ENCODE measurements at regions not wholly inside any gene's neighbourhood (a gene's known extent, or its start where the extent isn't known, plus 50 kb on each side); places are given as distances from the start of the nearest gene placed in this dataset.

DNA sequence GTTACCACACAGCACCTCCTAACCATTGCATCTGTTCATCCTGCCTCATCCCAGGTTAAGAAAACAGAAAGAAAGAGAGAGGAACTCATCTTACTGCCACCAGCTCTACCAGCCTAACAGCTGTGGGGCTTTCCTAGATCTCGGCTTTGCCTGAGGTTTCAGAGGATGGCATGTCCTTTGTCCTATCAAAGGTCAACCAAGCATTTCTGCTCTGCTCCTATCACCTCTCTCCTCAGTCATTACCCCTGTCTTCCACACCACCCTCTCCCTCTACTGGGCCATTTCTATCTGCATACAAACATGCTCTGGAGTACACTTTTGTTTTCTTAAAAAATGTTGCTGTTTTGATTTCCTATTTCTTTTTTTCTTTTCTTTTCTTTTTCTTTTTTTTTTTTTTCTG, 393.3 kb downstream of the IRS2 start:
- DNase-seq: no peak

DNA sequence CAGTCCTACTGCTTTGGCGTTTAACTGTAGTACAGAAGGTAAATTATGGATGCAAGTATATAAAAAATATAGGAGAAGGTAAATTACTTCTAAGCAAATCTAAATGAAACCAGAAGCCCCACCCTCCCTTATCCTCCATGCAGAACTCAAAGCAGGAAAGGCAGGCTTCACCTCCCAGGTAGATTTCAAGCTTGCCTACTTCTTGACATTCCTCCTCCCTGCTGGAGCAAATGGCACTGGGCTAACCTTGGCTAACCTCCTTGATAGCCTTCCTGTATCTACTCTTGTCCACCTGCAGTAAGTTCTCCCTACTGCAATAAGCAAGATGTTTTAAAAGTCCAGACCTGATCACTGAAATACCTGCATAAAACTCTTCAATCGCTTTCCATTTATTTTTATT, 396.0 kb downstream of the IRS2 start:
- DNase-seq: no peak

DNA sequence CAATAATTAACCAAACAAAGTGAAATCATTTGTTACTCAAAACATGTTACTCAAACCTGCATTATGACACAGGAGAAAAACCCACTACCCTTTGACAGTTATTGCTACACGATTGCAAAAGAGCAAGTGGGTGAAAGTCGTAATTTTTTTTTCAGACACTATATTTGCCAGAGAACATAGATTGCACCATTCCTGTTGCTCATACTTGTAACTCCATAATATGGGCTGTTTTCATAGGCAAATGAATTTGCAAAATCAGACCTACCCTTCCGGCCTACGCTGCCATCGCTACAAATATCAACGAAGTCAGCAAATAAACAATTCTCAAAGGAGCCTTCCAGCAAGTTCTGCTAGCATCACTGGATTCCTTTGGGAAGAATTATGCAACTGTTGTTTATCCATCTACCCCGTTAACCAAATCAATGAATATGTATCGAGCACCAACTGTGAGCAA, 396.5 kb downstream of the IRS2 start:
- no peak for DNase-seq

DNA sequence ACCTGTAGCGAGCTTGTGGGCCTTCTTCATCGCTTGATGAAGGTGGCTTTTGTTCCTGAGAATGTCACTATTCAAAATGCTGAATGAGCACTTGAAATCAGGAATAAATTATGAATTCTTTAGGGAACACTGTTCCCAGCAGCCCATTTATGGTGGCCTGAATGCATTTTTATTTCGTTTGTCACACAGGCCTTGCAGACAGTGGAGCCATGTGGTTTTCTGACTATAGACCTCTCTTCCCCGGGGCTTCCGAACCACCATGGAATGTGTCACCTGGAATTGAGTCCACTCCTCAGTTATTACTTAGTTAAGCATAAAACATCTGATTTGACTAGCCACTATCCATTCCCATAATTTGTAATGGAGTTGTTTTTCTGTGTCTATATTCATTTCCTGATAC, 396.9 kb downstream of the IRS2 start:
- DNase-seq: no peak

DNA sequence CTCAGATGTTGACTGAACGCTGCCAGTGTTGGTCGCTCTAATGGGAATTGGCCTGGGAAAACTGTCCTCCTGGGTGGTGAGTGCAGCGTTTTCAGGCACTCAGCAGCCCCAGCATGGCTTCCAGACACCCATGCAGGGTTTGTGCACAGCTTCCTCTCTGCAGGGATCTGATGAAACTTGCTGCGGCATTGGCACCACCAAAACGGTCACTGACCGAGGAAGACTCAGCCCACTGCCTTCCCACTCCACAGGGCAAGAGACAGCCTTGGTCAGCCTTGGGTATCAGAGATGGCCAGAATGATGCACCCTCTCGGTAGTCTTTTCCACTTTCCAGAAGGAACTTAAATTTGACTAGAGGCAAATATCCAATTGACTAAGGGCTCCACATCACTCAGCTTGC, 398.9 kb downstream of the IRS2 start:
- DNase-seq: no peak

DNA sequence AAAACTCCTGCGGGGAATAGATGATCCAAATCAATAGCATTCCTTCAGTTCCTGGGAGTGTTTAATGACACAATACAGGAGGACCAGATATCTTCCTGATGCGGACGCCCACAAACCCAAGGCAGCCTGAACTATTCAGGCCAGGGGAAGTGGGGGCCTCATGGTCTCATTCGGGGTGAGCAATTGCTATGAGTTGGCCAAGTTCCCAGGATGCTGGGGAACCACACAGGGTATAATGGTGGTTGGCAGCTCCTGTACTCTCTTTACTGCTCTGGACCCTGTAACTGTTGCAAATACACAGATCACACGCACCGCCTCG, 401.2 kb downstream of the IRS2 start:
- no peak for DNase-seq

DNA sequence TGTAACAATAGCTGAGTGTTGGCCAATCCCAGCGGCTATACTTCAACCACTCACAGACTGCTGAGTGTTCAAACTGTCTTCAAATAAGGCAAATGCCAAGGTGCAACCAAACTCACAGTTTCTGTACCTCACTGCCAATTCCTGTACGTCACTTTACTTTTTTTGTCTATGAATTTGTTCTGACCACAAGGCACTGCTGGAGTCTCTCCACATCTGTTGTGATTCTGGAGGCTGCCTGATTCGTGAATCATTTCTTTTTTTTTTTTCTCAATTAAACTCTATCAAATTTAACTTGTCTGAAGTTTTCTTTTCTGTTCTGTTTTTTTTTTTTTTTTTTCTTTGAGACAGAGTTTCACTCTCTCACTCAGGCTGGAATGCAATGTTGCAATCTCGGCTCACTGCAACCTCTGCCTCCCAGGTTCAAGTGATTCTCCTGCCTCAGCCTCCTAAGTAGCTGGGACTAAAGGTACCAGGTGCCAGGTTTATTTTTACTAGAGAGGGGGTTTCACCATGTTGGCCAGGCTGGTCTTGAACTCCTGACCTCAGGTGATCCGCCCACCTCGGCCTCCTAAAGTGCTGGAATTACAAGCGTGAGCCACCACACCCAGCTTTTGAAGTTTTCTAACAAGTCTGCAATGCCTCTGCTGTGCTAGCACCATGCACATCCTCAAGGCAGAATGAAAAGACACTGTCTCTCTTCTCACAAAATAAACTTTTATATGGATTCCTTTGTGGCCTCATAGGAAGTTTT, 401.7 kb downstream of the IRS2 start:
- no peak for DNase-seq

DNA sequence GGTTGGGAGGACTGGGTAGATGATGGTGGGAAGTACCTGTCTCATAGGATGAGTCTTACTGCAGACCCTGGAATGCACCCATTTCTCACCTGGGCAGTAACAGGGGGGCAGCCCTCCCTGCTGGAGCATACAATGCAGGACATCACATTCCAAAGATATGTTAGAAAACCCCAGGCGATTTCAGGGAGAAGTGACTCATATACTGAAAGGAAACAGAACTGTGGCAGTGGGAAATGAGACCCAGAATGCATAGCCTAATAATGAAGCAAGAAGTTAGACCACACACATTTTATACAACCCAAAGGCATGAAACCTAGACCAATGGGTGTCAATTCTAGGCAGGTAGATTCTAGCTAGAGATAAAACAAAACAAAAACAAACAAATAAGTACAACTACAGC, 402.7 kb downstream of the IRS2 start:
- DNase-seq: no peak

DNA sequence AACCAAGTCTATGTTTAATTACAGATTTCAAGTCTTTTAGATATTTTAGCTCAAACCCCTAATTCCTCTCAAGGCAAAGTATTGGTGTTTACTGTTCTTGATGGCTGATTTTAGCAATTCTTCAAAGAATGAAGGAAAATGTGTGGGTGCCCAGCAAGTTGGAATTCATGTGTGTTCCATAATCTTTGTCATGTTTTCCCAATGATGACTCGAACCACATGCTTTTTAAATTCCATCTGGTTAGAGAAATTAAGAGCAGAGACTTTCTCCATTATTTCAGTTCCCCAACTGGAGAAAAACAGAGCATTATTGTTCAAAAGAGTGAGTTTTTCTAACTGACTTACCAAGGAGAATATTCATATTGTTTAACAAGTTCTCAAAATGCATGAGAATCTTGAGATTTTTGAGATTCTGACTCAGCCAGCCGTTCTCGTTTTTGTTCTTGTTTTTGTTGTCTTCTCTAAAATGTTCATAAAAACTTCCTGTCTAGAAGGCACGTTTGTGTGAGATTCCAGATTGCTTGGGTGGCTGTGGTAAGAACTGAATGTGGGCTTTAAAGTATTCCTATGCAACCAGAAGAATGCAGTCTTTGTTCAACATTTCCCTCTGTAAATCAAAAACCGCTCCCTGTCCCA, 404.7 kb downstream of the IRS2 start:
- DNase-seq: no peak

DNA sequence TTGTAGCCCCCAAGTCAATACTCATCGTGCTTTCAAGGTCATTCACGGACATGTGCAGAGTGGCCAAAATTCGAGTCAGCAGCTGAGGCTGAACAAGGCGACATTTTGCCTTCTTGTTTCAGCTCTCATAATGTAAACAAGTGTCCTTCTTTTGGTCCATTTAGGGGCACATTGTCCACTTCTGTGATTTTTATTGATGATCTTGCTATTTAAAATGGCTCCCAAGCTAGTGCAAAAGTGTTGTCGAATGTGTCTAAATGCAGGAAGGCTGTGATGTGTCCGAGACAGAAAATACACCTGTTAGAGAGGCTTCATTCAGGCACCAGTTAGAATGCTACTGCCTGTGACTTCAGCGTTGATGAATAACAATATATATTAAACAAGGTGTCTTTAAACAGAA, 405.9 kb downstream of the IRS2 start:
- DNase-seq: no peak

DNA sequence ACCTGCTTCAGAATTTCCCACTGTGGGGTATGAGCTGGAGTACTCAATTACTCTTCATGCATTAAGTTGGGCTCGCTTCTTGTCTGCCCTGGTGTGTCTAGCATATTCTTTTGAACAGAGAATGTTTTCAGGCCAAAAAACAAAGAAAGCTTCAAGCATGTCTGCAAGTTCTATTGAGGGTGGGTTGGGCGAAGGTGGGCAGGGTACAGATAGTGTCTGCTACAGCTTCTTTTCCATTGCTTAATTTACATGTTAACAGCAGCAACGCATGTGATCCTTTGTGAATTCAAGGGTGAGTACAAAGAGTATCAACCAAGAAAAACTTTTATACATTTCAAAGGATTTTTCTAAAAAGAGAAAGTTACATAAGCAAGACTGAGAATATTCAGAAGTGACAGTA, 406.5 kb downstream of the IRS2 start:
- DNase-seq: no peak

DNA sequence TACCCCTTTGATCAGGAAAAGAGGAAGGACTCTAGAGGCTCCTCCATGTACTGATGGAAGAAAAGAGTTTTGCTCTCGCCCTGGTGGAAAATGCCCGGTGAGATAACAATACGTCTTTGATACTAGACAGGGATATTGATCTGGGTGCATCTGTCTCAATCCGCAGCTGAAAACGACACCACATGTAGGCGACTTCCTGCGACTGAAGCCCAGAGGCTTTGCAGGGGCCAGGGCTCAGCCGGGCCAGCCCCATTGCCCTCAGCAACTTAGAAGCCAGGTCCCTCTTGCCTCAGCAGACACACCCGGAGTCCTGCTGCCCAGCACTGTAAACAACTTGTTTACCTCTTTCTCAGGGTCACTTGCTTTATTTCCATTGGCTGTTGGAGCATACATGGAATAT, 409.4 kb downstream of the IRS2 start:
- no peak for DNase-seq

DNA sequence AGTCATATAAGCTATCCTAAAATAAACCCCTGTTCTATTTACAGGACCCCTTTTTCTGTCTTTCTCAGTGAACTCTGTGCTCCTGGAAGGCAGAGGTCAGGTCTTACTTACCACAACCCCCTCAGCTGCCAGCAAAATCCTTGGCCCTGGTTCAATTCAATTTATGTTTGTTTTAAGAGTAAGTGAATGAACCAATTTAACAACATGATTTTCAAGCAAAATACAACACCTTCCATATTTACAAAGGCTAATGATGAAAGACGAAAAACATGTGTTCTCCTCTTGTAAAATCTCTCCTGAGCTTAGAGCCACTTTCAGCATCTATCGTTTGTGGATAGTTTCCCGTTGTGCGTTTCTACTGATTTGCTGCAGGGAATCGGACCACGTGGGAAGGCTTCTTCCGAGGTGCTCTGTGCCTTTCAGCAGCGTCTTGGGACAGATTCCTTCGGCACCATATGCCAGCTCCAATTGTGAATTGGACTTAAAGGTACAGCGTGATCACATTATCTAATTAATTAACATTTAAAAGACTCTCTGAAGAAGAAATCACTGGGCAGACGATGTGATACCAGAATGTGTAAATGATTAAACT, 411.7 kb downstream of the IRS2 start:
- DNase-seq: no peak

DNA sequence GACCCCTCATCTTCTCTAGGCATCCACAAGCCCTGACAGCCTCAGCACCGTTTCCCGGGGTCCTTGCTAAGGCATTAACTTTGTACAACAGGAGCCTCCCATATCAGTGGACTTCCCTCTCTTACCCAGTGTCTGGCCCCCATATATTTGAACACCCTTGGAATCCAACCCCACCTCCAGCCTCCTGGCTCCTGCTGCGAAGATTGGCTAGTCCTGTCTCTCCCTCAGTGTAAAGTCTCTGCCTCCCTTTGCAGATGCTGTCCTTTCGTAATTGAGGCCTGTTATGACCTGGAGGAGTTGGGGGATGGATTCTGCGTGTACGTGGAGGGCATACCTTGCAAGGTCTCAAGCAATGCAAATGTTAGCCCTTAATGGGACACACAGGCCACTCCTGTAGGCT, 413.7 kb downstream of the IRS2 start:
- no peak for DNase-seq

DNA sequence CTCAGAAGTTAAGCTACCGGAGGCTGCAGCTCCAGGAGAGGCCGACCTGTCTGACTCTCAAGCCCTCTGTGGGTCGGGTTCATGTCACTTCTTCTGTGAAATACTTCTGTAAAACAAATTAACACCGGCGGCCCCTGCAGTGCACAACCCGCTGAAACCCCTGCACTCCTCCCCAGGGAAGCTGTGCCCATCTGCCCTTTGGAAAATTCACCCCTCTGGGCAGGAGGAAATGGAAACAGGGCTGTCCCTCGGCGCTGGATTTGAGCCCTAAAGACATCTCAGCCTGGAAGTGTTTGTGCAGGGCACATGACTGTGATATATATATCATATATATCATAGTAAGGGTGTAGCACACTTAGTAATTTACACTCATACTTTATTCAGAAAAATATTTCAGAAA, 415.3 kb downstream of the IRS2 start:
- DNase-seq: no peak

DNA sequence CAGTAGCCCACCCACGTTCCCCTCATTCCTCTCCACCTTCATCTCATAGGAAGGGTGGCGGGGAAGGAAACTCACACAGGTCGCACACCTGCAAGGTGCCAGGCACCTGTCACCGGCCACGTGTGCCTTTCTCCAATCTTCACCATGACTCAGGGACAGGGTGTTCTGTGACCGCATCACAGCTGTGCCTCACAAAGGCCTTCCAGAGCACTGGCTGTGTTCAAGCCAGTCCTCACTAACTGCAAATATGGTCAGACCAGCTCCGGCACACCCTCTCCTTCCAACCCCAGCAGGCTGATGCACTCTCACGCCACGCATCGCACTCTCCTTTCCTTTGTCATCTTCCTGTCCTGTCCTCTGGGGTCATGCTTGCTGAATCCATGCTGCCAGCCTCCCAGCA, 415.9 kb downstream of the IRS2 start:
- no peak for DNase-seq

DNA sequence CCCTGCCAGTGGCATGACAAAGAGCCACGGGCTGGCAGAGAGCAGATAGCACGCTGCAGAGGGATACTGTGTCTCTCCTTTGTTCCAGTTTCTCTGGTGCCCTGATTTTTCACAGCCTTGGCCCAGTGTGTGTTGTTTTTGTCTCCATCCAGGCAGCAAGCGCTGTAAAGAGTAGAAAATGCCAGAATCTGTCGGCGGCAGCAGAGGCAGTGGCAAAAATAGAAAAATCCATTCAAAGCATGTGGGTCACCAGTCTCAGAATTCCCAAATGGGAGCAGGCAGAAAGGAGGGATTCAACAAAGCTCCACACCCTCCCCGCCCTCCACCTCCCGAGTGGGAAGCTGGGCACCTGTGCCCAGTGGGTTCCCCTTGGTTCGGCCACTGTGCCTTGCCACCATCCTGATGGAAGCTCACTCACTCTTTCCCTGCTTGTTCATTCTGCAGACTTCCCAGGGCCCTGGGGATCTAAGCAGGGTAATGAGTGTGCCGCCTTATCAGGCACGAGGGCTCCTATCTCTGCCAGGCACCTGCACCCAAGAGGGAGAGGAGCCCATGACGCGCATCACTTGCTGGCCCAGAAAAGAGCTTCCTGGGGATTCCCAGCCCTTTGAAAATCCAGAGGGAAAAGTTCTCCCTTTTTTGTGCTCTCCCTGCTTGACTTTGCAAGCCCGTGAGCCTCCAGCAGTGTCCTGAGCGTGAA, 416.9 kb downstream of the IRS2 start:
- no peak for DNase-seq

DNA sequence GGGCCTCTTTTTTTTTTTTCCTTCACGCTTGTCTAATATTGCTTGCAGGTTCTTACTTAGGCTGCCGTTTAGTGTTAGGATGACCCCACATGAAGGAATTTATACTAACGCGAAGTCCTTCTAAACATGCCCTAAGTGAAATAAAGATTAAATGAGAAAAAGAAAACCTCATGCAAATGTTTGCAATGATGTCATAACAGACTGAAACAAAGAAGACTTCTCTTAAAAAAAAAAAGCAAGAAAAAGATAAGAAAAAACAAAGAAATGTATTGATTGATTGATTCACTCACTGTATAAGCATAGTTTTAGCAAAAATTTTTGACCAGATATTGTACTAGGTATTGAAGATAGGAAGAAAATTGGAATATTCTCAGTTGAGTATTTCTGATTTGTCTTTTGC, 418.2 kb downstream of the IRS2 start:
- no peak for DNase-seq

DNA sequence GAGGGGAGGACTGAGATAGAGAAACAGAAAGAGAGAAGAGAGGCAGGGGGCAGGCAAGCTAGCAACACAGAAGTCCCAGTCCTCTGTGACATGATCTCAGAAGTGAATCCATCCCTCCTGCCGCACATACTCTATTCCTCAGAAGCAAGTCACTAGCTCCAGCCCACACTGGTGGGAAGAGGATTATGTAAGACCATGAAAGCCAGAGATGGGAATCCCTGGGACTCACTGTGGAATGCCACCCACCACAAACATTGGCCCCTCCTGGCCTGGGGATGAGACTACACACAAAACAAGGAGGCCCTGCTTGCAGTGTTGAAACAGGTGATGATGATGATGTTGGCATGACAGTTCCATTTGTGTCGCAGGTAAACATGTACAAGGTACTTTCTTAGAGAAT, 419.9 kb downstream of the IRS2 start:
- DNase-seq: no peak

DNA sequence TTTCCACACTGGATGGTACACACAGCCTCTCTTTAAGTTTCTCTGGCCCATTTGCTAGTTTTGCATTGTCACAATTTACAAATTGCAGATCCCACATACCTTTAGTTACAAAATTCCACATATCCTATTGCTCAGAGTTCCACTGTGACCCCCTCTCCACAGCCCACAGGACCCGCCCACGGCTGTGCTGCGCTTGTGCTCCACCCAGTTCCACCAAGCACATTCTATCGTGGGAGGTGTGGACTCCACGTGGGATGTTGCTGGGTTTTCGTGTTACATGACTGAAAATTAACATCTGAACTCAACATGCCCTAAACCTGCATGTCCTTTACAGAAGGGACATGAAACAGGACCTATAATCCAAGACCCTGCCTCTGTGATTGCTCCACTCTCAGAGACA, 423.0 kb downstream of the IRS2 start:
- DNase-seq: no peak

DNA sequence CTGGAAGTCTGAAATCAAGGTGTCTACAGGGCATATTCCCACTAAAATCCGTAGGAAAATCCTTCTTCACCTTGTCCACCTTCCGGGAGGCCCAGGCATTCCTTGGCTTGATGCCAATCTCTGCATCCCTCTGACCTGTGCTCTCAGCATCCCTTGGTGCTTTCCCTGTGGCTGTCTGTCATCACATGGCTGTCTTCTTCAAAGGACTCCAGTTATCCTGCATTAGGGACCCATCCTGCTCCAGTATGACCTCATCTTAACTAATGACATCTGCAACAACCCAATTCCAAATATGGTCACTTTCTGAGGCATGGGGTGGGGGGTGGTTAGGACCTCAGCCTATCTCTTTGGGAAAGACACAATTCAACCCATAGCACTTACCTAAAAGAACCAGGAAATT, 423.8 kb downstream of the IRS2 start:
- no peak for DNase-seq

DNA sequence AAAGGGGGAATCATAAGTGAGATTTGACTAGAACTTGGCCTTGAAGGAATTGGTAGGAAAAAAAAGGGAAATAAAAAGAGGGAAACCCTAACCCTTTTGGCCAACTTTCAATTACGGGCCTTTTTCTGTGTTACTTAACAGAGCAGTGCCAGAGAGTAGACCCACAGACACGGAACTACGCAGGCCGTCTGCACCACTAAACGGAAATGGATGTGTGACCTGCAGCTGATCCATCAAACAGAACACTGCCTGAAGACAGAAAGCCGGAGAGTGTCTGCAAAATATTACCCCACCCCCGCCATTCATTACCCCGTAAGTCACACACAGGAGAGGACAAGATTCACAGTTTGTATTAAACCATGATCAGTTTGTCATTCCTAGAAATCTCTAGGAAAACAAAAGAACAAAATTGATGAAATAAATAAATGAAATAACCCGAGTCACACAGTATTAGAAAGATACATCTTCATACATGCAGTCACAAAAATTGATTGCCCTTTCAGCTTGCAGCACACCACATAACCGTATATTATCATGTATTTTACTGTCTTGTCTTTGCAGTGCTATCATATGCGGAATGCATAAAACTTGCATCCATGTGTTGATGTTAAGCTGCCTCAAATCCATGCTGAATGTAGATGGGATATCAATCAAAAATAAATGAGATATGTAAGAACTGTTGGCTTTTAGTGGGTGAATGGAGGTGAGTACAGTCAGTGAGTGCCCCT, 424.7 kb downstream of the IRS2 start:
- DNase-seq: no peak

DNA sequence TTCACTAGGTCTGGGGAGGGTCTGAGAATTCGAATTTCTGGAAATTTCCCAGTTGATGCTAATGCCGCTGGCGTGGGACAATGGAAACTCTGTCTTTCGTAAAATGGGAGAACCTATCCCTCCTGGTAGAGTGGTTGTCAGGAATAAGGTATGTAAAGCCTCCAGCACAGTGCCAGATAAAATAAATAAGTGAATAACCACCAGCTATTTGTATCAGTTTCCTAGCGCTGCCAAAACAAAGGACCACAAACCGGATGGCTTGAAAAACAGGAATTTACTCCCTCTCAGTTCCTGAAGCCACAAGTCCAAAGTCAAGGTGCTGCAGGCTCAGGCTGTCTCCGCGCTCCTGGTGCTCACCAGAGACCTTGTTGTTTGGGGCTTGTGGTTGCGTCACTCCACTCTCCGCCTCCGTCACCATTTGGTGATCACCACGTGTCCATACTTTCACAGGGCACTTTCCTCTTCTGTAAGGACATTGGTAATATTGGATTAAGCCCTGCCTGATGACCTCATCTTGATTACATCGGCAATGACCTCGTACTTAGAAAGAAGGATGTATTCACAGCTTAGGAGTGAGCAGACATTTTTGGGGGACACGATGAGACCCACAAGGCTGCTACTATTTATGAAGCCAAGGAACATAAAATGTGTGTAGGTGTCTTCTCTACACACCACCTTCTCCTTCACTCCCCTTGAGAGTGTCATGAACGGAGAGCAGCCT, 428.5 kb downstream of the IRS2 start:
- DNase-seq: no peak

Data from T-helper 9 cell (primary cell).